Breast epithelium (tissue), 4 donors: ENCODE measurements at regions not wholly inside any gene's neighbourhood (a gene's known extent, or its start where the extent isn't known, plus 50 kb on each side); places are given as distances from the start of the nearest gene placed in this dataset.

Source experiments
- DNase-seq, 2 donors: peaks; one replicate each; pipeline ENCODE4 v3.0.0-alpha.2; 2019; ENCODE audit warnings: low spot score in 2 of 2
- H3K27ac ChIP-seq, 2 donors: fragments of 200-600 bp; sonication (generic) in 1 of 2; one replicate each; pipeline ENCODE4 v1.5.1; 2016 to 2019; ENCODE audit warnings: mild to moderate bottlenecking in 1 of 2
- H3K27me3 ChIP-seq, 2 donors: fragments of 200-600 bp; sonication (generic) in 1 of 2; one replicate each; pipeline versions ENCODE4 v1.5.1 to v1.6.0; 2017 to 2019; ENCODE audit warnings: control low read depth in 1 of 2, mild to moderate bottlenecking in 1 of 2
- H3K36me3 ChIP-seq: fragments of 200-600 bp; one replicate; pipeline ENCODE4 v1.5.1; 2019
- H3K4me1 ChIP-seq, 2 donors: fragments of 200-600 bp; sonication (generic); one replicate each; pipeline ENCODE4 v1.5.1; 2016 to 2019; ENCODE audit warnings: control low read depth in 1 of 2
- H3K4me3 ChIP-seq, 3 donors: fragments of 200-600 bp; sonication (generic); 1 replicate in 2 of 3; 2 replicates in 1 of 3; pipeline ENCODE4 v1.5.1; 2016 to 2019; ENCODE audit warnings: mild to moderate bottlenecking in 3 of 3, moderate library complexity in 2 of 3
- H3K9me3 ChIP-seq, 2 donors: fragments of 200-600 bp; sonication (generic) in 1 of 2; one replicate each; pipeline ENCODE4 v1.5.1; 2016 to 2019; ENCODE audit warnings: control low read depth in 1 of 2
- POLR2A ChIP-seq: fragments of 450-650 bp; IDR thresholded peaks from one replicate; pipeline ENCODE4 v1.6.1; 2016; ENCODE audit warnings: antibody characterized with exemption, mild to moderate bottlenecking, moderate library complexity
- POLR2AphosphoS5 ChIP-seq, 3 donors: sonication (generic); formaldehyde crosslinking; IDR thresholded peaks; one replicate each; pipeline ENCODE4 v1.6.1; 2017; ENCODE audit warnings: antibody characterized with exemption in 3 of 3
- intact Hi-C: fragments of 100-400 bp; cut with DNase I; formaldehyde crosslinking; loops from one replicate; pipeline ENCODE4 v1.15.1; 2023; ENCODE audit warnings: low total_unique reads
- TF ChIP-seq, protein P1 (sequence below), 3 donors: fragments of 450-650 bp; IDR thresholded peaks; one replicate each; pipeline ENCODE4 v1.5.1; 2016 to 2017; ENCODE audit warnings: antibody characterized with exemption in 3 of 3, mild to moderate bottlenecking in 3 of 3, moderate library complexity in 3 of 3

DNA sequence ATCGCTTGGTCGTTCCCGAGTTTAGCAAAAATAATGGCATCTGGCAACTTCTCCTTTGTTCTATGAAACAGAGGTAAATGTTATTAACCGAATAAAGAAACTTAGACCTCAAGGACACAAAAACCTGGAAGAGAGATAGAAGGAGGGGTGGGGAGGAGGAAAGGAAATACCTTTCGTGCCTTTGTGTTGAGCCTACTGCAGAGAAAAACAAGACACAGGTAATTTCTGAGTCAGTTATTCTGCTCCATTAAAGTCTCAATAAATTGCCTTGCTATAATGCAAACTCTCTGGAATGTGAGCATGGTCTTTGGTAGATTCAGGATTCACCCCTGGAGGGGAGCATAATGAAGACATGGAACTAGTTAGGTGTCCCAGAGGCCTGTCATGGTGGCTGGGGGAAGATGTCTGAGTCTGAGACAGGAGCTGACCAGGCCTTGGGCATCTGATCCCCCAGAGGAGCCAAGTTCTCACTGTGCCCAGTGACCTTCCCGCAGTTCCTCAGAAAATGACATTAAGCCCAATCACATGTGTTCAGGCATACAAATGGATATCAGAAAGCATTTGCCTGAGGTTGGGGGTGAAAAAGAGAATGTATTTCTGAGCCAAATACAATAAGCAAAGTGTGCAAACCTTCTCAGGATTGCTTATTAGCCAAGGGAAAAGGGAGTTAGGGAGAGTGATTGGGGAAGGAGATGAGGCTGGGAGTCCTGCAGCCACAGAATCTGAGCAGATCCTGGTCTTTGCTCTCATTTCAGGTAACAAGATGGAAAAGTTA lies 72.6 kb upstream of the CADM1 start:
- Histone ChIP-seq H3K9me3 (no peaks in the 10 kb centered on the region), H3K4me3 (no peak overlapping the region), H3K27me3 (no peaks in the 10 kb centered on the region), H3K4me1 (peaks cover 0 to 12% of the 10 kb centered on the region in 2 donors), H3K27ac (peak overlapping the region; percentile 65 to 79), H3K36me3 (no peaks in the 10 kb centered on the region)
- TF ChIP-seq, protein P1, sequence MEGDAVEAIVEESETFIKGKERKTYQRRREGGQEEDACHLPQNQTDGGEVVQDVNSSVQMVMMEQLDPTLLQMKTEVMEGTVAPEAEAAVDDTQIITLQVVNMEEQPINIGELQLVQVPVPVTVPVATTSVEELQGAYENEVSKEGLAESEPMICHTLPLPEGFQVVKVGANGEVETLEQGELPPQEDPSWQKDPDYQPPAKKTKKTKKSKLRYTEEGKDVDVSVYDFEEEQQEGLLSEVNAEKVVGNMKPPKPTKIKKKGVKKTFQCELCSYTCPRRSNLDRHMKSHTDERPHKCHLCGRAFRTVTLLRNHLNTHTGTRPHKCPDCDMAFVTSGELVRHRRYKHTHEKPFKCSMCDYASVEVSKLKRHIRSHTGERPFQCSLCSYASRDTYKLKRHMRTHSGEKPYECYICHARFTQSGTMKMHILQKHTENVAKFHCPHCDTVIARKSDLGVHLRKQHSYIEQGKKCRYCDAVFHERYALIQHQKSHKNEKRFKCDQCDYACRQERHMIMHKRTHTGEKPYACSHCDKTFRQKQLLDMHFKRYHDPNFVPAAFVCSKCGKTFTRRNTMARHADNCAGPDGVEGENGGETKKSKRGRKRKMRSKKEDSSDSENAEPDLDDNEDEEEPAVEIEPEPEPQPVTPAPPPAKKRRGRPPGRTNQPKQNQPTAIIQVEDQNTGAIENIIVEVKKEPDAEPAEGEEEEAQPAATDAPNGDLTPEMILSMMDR (IDR thresholded peaks at IDR 0.05), result no peak
- TF ChIP-seq POLR2A, result no peak
- intact Hi-C loops, result loop anchor here (2.0 kb wide), 1 partner anchor 70 kb away; no protein-coding TSS in a partner anchor
- no peak for DNase-seq

DNA sequence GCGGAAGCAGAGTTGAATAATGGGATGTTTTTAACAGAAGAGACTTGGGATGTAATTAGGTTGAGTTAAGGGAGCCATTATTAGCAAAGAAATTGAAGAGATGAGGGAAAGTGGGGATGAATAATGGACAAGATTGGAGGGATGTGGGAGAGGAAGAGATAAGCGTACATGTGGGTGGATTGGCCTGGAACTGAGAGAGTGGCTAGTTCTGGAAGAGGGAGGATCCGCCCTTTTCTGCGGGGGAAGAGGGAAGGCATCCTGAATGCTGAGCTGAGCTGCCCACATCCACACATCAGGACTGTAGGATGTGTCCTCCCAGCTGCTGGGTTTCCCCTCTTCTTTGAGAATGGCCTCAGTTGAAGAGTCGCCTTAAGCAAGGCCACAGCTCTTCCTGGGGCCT lies 68.3 kb upstream of the CADM1 start:
- Histone ChIP-seq H3K36me3 (no peaks in the 10 kb centered on the region), H3K9me3 (no peaks in the 10 kb centered on the region), H3K4me1 (no peaks in the 10 kb centered on the region), H3K4me3 (no peak overlapping the region), H3K27ac (no peak overlapping the region), H3K27me3 (no peaks in the 10 kb centered on the region)
- DNase-seq, result no peak
- intact Hi-C loops, result no loop called here
- TF ChIP-seq, protein P1 (IDR thresholded peaks at IDR 0.05), result no peak
- TF ChIP-seq POLR2A, result no peak
- no peak for TF ChIP-seq POLR2AphosphoS5 (IDR thresholded peaks at IDR 0.05)

DNA sequence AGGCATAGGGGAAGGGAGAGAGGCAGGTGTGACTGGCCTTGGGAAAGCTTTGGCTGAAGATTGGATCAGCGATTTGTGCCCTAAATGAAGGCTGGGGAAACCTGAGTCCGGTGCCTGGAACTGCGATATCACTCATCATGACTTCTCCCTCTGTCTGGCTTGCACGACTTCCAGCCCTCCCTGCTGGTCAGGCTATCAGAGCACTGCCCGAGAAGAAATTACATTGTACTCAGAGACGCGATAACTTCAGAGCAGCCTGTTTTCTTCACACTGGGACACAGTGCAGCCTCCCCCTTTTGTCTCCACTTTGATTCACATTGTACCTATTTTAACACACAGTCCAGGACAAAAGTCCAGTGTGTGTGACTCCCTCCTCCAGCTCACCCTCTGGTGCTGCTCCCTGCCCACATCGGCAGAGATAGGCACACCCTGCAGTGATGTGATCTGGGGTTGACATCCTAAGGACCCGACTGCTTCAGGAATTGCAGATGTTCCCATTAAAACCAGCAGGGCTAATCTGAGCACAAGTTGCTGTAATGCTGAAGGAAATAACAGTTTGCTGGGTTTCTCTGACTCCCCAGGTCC lies 62.1 kb upstream of the CADM1 start:
- intact Hi-C loops, result no loop called here
- Histone ChIP-seq H3K4me3 (no peak overlapping the region), H3K36me3 (no peaks in the 10 kb centered on the region), H3K9me3 (no peaks in the 10 kb centered on the region), H3K27me3 (no peaks in the 10 kb centered on the region), H3K4me1 (no peaks in the 10 kb centered on the region), H3K27ac (no peak overlapping the region)
- DNase-seq, result no peak
- TF ChIP-seq POLR2A, result no peak
- TF ChIP-seq POLR2AphosphoS5 (IDR thresholded peaks at IDR 0.05), result no peak
- TF ChIP-seq, protein P1 (IDR thresholded peaks at IDR 0.05), result no peak

DNA sequence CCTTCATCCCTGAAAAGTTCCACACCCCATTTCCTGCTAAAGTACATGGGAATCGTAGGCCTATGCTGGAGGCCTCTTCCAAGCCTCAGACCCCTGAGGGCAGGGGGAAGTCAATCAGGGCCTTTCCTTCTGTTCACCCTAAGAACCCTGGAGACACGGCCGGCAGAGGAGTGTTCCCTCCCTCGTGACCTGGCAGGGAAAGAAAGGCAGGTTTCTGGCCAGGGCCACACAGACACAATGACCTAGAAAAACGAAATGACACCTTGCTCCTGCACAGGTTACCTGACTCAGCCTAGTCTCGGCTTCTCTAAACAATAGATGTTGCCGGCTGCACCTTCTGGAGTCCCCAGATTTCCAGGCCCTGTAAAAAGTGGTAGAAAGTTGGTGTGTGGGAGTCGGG lies 60.6 kb upstream of the CADM1 start:
- H3K27me3 ChIP-seq, result no peaks in the 10 kb centered on the region
- no peak for DNase-seq
- H3K27ac ChIP-seq, result no peak overlapping the region
- H3K4me1 ChIP-seq, result no peaks in the 10 kb centered on the region
- no peak for TF ChIP-seq POLR2AphosphoS5 (IDR thresholded peaks at IDR 0.05)
- no peak for TF ChIP-seq POLR2A
- TF ChIP-seq, protein P1 (IDR thresholded peaks at IDR 0.05), result no peak
- no peaks in the 10 kb centered on the region for H3K36me3 ChIP-seq
- no peaks in the 10 kb centered on the region for H3K9me3 ChIP-seq
- intact Hi-C loops, result no loop called here
- H3K4me3 ChIP-seq, result no peak overlapping the region

DNA sequence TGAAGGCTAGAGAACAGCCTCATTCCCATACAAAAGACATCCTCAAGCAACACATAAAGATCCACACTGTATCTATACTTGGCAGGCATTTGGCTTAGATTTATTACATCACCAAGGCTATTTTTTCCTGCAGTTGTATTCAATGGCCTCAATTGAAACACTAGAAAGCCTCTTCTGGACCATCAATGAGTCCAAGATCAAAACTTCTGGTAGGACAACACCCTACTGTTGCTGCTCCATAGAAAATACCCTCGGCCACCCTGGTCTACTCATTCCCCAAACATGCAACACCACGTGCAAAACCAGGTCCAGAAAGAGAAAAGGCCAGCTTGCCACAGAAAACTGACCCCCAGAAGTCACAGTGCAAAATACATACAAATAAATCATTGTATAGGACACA lies 56.9 kb upstream of the CADM1 start:
- Histone ChIP-seq H3K4me3 (no peak overlapping the region), H3K27me3 (no peaks in the 10 kb centered on the region), H3K27ac (no peak overlapping the region), H3K9me3 (no peaks in the 10 kb centered on the region), H3K36me3 (no peaks in the 10 kb centered on the region), H3K4me1 (no peaks in the 10 kb centered on the region)
- no peak for TF ChIP-seq POLR2AphosphoS5 (IDR thresholded peaks at IDR 0.05)
- TF ChIP-seq POLR2A, result no peak
- TF ChIP-seq, protein P1 (IDR thresholded peaks at IDR 0.05), result no peak
- DNase-seq, result no peak
- intact Hi-C loops, result no loop called here
